Activated T-cell treated with anti-CD3 and anti-CD28 coated beads, Interleukin-2, amount 50 U/mL, for 4 hours (primary cell): ENCODE measurements at regions not wholly inside any gene's neighbourhood (a gene's known extent, or its start where the extent isn't known, plus 50 kb on each side); places are given as distances from the start of the nearest gene placed in this dataset.

Experiments used
- ATAC-seq, 2 donors: fragments of 200-7000 bp; cut with Tn5 transposase; one replicate each; pipeline ENCODE4 v1.10.0; 2021
- DNase-seq: peaks from one replicate; pipeline ENCODE4 v3.0.0-alpha.2; 2020
- H3K27me3 Mint-ChIP-seq: one replicate; pipeline ENCODE4 v1.8.0; 2021; ENCODE audit warnings: low read depth, mixed read lengths
- H3K36me3 Mint-ChIP-seq: one replicate; pipeline ENCODE4 v1.8.0; 2022; ENCODE audit warnings: mixed read lengths; ENCODE audit not compliant: insufficient read depth
- H3K4me1 Mint-ChIP-seq: one replicate; pipeline ENCODE4 v1.8.0; 2021; ENCODE audit warnings: low read depth, mixed read lengths
- H3K4me3 Mint-ChIP-seq: one replicate; pipeline ENCODE4 v1.8.0; 2021; ENCODE audit warnings: mild to moderate bottlenecking, moderate library complexity, mixed read lengths
- H3K9me3 Mint-ChIP-seq: one replicate; pipeline ENCODE4 v1.8.0; 2021; ENCODE audit warnings: mixed read lengths

DNA sequence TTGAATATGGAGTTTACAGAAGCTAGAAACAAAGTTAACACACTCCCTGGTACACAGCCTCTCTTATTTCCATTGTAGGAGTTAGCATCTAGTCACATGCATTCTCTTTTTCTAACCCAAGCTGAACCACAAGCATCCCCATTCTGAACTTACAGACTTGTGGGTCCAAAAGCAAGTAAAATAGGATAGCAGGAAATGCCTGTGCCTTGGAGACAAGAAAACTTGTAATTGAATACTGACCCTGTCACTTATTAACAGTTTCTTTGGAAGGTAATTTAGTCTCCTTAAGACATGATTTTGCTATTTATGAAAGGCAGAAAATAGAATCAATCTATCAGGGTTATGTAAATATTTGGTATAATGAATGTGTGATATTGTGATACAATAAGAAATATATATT lies 353.6 kb downstream of the TLE4 start:
- ATAC-seq = no peak
- DNase-seq = no peak
- Mint-ChIP-seq H3K4me3 (no peak overlapping the region), H3K36me3 (no peaks in the 10 kb centered on the region), H3K4me1 (no peaks in the 10 kb centered on the region), H3K27me3 (no peaks in the 10 kb centered on the region), H3K9me3 (no peaks in the 10 kb centered on the region)

DNA sequence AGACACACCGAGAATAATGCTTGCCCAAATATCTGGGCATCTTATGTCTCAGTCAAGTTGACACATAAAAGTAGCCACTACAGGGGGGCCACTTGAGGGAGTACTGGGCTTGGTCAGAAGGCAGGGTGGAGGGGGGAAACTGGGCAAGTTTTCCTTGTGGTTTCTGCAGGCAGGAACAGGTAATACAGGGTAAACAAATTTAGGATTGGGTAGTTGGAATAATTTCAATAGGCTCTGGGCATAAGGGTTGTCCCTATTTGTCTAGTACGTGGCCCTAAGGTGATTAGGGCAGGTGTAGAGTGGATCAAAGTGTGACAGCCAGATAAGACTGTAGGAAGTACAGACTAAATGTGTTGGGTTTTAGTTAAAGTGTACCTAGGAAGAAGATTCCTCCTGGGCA lies 353.1 kb downstream of the TLE4 start:
- Mint-ChIP-seq H3K4me3 (no peak overlapping the region), H3K36me3 (no peaks in the 10 kb centered on the region), H3K4me1 (no peaks in the 10 kb centered on the region), H3K27me3 (no peaks in the 10 kb centered on the region), H3K9me3 (no peaks in the 10 kb centered on the region)
- no peak for DNase-seq
- ATAC-seq = no peak

DNA sequence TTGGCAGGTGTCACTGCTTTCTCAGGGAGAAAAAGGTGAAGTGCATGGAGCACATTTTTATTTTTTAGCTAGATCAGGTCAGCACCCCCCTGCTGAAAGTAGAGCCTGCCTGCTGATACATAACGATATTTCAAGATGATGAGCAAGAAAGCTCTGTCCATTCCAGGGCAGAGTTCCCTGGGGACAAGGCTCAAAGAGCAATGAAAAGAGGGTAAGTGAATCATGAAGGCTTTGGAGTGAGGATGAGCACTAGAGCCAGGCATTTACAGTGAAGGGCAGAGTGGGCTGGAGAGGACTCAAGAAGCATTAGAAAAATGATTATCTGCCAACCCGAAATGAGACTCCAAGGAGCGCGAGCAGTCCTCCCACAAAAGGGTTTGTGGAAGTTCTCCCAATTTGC lies 345.7 kb downstream of the TLE4 start:
- H3K4me1 Mint-ChIP-seq = no peaks in the 10 kb centered on the region
- H3K4me3 Mint-ChIP-seq = no peak overlapping the region
- H3K9me3 Mint-ChIP-seq = no peaks in the 10 kb centered on the region
- no peaks in the 10 kb centered on the region for H3K36me3 Mint-ChIP-seq
- ATAC-seq (no peak), DNase-seq (no peak)
- no peaks in the 10 kb centered on the region for H3K27me3 Mint-ChIP-seq

DNA sequence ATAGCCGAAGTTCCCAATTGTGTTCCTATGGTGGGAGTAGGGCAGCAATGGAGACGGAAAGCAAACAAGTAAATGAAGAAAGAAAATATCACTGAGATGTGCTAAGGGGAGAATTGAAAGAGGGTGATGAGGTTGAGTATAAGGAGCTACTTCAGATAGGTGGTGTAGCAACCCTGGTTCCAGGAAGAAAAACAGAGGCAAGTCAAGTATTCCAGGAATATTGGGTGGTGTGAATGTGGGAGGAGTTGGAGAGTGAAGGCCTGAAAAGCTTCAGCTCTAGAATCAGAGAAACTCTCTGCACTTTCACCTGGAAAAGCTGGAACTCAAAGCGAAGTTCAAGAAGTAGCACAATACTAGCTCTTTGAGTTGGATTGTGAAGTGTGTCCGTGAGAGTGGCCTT lies 342.1 kb downstream of the TLE4 start:
- Mint-ChIP-seq H3K4me1 (no peaks in the 10 kb centered on the region), H3K36me3 (no peaks in the 10 kb centered on the region), H3K9me3 (peaks cover 4% of the 10 kb centered on the region)

DNA sequence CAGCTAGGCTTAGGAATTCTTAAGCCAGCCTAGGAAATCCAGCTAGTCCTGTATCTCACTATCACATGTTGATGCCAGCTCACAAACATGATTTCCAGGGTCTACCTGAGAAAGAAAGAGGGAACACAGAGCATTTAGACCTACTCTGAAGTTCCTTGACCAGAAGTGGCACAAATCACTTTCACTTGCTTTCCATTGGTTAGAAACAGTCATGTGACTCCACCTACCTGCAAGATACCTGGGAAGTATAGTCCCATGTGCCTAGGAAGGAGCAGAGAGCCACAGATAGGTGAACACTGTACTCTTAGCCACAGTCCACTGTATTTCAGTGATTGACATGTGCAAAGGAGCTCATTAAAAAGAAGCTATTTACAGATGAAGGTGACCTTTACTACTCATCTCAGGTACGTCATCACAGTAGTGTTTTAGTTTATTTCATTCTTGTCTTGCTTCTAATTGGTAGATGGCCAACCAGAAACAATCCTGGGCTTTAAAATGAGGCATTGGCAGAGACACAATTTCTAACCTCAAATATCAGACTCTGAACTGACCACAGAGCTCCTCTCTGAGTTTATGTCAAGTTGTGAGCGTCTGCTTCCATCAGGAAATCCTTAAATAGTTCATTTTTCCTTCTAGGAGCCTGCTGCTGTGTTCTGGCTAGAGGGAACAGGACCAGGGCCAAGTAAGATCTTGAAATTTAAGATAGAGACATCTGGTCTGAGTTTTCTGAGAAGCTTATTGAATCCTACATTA lies 340.7 kb downstream of the TLE4 start:
- Mint-ChIP-seq H3K9me3 (peaks cover 4% of the 10 kb centered on the region), H3K4me1 (no peaks in the 10 kb centered on the region), H3K36me3 (no peaks in the 10 kb centered on the region), H3K4me3 (no peak overlapping the region), H3K27me3 (no peaks in the 10 kb centered on the region)
- DNase-seq (no peak), ATAC-seq (no peak)

More for the DNA sequence above, 342.1 kb downstream of the TLE4 start:
- no peak overlapping the region for H3K4me3 Mint-ChIP-seq
- no peaks in the 10 kb centered on the region for H3K27me3 Mint-ChIP-seq
- ATAC-seq = no peak
- DNase-seq = no peak

DNA sequence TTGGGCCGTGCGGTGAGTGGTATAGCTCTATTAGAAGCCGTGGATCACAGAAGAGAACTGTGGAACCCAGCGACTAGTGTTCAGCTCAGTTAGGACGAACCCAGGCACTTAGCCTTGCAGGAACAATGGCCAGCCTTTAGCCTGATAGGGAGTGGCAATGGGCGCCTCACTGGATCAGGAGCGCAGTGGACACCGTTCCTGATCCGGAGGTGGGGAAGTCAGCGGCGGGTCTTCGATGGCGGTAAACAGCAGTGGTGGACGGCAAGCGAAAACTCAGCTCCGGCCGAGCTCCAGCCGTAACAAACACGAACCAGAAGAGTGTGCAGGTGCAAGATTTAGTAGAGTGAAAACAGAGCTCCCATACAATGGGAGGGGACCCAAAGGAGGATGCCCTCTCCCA lies 340.0 kb downstream of the TLE4 start:
- no peak overlapping the region for H3K4me3 Mint-ChIP-seq
- peaks cover 3% of the 10 kb centered on the region for H3K27me3 Mint-ChIP-seq
- H3K36me3 Mint-ChIP-seq = no peaks in the 10 kb centered on the region
- no peaks in the 10 kb centered on the region for H3K4me1 Mint-ChIP-seq
- peaks cover 4% of the 10 kb centered on the region for H3K9me3 Mint-ChIP-seq
- ATAC-seq (no peak), DNase-seq (no peak)

DNA sequence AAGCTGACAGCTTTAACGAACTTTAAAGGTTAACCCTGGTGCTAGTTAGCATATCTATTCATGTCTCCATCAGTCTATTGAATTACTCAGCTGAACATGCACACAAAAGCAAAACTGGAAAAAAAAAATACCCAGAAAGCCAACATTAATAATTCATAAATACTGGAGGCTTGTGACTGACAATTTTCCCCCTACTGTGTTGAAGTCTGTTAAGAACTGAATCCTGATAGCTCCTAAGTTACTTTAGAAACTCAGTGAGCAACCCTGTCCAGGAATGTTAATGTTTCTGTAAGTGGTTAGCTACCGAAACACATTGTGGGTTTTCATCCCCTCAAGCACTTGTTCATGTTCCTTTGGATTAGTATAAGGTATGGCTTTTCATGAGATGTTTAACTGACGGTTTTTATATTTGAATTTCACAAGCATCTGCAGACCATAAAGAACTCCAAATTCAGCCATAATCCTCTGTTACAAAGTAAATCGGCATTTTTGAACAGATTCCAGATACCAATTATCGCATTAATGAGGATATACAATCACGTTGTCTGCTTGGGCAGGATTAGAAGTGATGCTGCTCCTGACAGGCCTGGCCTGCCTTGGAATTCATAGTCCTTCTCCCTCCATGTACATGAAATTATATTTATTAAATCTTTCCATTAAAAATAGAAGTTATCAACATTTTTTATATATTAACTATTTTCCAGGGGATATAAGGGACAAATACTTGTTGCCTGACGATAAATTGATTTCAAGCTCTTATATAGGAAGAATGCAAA lies 331.2 kb downstream of the TLE4 start:
- no peaks in the 10 kb centered on the region for H3K4me1 Mint-ChIP-seq
- ATAC-seq = no peak
- H3K4me3 Mint-ChIP-seq = no peak overlapping the region
- H3K27me3 Mint-ChIP-seq = peaks cover 9% of the 10 kb centered on the region
- no peaks in the 10 kb centered on the region for H3K36me3 Mint-ChIP-seq
- H3K9me3 Mint-ChIP-seq = no peaks in the 10 kb centered on the region
- no peak for DNase-seq

DNA sequence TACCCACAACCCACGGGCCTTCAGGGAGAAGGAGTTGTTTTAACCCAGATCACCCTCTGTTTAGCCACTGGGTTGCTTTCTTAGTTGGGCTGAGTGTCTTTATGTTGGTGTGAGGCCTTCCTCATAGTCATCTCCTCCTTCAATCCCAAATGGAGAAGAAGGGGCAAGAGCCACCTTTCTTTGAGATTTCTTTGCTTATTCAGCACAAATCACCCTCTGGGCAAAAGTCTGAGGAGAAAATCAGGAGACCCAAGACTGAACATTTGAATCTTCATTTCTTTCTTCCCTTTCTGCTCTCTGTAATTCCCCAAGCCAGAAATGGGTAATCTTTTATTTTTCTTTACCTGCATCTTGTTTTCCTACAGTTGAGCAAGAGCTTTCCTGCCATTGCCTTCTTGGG lies 329.0 kb downstream of the TLE4 start:
- H3K36me3 Mint-ChIP-seq = no peaks in the 10 kb centered on the region
- no peak overlapping the region for H3K4me3 Mint-ChIP-seq
- ATAC-seq (no peak), DNase-seq (no peak)
- peaks cover 2% of the 10 kb centered on the region for H3K27me3 Mint-ChIP-seq
- H3K4me1 Mint-ChIP-seq = no peaks in the 10 kb centered on the region
- no peaks in the 10 kb centered on the region for H3K9me3 Mint-ChIP-seq

DNA sequence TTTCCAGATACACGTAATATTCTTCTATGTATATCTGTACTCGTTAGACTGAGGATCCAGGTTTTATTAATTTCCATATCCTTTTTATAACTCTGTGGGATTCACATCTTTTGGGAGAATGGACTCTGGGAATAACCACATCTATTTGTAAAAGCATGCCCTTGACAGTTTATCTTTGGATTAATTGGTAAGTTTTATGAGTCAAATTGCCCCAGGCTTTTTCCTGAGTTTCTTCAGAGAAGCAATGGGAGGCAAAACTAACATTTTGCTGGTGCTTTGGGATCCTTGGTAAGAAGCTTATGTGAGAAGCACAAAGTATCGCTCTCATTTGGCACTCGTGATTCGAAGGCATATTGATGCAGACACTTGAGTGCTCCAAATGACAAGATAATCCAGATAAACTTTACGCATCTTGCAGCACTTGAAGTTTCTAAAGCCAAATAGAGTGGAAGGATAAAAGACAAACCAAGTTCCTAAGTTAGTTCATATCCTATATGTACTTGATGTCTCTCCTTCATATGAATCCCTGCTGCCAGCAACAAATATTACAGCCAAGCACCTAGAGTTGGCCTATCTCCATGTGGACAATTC lies 324.7 kb downstream of the TLE4 start:
- Mint-ChIP-seq H3K4me1 (no peaks in the 10 kb centered on the region), H3K27me3 (no peaks in the 10 kb centered on the region), H3K9me3 (no peaks in the 10 kb centered on the region), H3K4me3 (no peak overlapping the region), H3K36me3 (no peaks in the 10 kb centered on the region)
- DNase-seq (no peak), ATAC-seq (no peak)

DNA sequence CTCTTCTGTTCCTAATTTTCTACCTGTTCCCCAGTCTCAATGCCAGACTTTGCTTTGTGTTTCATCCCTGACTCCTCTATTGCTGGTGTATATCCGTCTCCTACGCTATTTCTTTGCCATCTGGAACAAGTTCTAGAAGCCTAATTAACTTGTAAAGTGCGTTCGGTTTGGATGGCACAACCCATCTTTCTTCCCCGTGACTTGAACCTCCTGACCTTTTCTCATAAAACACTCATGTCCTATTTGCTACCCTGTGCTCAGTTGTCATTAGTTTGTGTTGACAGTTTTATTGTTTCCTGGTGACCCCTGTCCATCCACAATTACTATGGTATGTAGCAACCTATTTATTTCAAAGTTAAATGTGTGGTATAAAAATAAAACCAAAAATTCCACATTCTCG lies 323.5 kb downstream of the TLE4 start:
- no peaks in the 10 kb centered on the region for H3K9me3 Mint-ChIP-seq
- H3K4me3 Mint-ChIP-seq = no peak overlapping the region
- ATAC-seq = no peak
- no peaks in the 10 kb centered on the region for H3K27me3 Mint-ChIP-seq
- H3K4me1 Mint-ChIP-seq = no peaks in the 10 kb centered on the region
- DNase-seq = no peak
- H3K36me3 Mint-ChIP-seq = no peaks in the 10 kb centered on the region

DNA sequence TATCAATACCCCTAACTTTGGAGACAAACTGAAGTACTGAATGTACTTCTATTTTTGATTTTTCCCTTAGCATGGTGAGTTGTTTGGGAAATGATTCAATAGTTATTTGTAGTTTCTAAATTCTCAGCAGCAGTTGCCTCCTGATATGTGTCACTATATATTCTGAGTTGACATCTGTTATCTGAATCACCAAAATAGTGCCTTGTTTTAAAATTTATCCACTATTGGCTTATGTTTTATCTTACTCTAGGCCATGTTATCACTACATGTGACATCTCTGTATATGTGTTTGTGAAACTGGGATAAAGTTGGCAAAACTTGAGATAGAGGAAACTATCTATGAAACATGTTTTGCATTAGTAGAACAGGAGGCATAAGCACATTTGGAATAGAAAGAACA lies 317.6 kb downstream of the TLE4 start:
- Mint-ChIP-seq H3K9me3 (no peaks in the 10 kb centered on the region), H3K36me3 (no peaks in the 10 kb centered on the region), H3K4me1 (peaks cover 19% of the 10 kb centered on the region), H3K4me3 (no peak overlapping the region), H3K27me3 (no peaks in the 10 kb centered on the region)
- ATAC-seq (no peak), DNase-seq (no peak)

DNA sequence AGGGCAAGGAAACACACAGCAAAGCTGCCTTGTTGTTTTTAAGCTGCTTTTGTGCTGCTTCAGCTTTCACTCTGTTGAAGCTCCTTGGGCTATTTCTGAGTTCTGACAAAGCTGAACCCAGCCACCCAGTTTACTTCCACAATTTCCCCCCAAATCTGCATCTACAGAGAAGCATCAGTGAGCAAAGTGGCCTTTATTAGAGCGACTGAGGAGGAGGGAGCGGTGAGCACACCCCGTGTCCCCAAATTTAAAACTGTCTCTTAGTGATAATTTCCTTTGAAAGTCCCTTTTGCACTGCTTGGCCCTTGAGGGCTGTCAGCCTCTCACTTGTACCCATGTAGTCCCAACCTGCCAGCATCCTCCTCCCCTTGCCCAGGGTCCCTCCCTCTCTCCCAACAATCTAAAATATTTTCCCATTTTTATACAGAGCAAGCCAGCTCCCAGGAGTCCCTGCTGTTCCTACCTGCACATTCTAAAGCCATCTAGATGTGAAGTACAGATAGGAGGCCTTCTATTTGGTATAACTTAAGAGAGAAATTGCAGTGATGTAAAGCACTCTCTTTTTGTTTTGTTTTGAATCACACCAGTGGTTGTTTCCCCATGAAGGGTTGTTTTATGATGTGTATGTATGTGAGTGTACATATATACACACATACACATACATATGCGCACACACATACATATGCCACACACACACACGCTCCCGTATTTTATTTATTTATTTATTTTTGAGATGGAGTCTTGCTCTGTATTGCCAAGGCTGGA lies 313.5 kb downstream of the TLE4 start:
- DNase-seq (no peak), ATAC-seq (no peak)
- Mint-ChIP-seq H3K9me3 (no peaks in the 10 kb centered on the region), H3K4me3 (no peak overlapping the region), H3K4me1 (peaks cover 52% of the 10 kb centered on the region), H3K27me3 (no peaks in the 10 kb centered on the region), H3K36me3 (no peaks in the 10 kb centered on the region)

DNA sequence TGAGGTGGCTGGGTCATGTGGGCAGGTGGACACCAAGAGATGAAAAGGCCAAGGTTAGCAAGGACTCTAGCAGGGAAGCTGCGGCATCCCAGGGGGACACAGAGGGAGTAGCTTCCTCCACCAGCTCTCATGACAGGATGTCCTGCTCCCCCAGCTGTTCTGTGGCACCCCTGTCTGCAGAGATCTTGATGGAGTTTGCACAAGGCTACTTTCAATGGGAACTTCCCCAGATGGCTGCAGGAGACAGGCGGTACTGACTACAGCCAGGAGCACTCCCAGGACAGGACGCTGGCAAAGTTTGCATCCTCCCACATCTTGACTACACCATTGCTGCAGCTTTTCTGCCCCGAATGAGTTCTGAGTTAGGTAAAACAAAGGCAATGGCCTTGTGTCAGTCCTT lies 312.8 kb downstream of the TLE4 start:
- H3K9me3 Mint-ChIP-seq = no peaks in the 10 kb centered on the region
- DNase-seq (no peak), ATAC-seq (peak in 1 of 2 donors; percentile 23)
- H3K36me3 Mint-ChIP-seq = no peaks in the 10 kb centered on the region
- H3K4me1 Mint-ChIP-seq = peaks cover 54% of the 10 kb centered on the region
- H3K4me3 Mint-ChIP-seq = no peak overlapping the region
- no peaks in the 10 kb centered on the region for H3K27me3 Mint-ChIP-seq

DNA sequence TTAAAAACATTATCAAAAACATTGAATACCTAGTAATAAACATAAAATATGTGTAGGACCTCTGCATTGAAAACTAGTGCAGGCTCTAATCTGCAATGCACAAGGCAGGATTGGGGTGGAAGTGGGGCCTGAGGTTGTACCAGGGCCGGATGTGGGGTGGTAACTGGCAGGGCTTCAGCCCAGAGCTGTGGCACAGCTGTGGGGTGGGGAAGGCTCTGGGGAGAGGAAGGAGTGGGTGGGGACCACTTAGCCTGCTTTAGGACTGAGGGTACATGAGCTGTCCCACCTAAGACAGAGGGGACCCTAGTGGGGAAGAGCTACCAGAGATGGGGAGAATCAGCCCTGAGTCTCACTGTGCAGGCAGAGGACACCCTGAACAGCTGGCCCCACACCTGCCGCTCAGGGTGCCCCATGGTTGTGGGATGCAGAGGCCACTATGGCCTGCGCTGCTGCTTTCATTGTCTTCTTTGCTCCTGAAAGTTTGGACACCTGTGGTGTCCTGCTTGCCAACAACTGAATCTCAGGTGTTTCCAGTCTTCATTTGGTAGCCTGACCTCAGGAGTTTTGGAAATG lies 311.4 kb downstream of the TLE4 start:
- Mint-ChIP-seq H3K4me1 (peaks cover 63% of the 10 kb centered on the region), H3K4me3 (peak overlapping the region; percentile 44), H3K27me3 (no peaks in the 10 kb centered on the region), H3K9me3 (no peaks in the 10 kb centered on the region), H3K36me3 (no peaks in the 10 kb centered on the region)
- ATAC-seq (peak; percentile 71 to 80), DNase-seq (no peak)
